IMR-90 (cell line): ENCODE measurements at regions not wholly inside any gene's neighbourhood (a gene's known extent, or its start where the extent isn't known, plus 50 kb on each side); places are given as distances from the start of the nearest gene placed in this dataset.

Experiments used
- ATAC-seq: fragments of 200-7000 bp; cut with Tn5 transposase; 2 replicates; pipeline ENCODE4 v1.9.1; 2020; ENCODE audit warnings: low read depth, mild to moderate bottlenecking, moderate library complexity
- BruUV-seq: library from RNA; stranded (reverse); fragments of 400-500 nt; replicated peaks from 2 replicates; lab custom pipeline; 2021; lab: Mats Ljungman, UMichigan
- CTCF ChIA-PET: fragments of 300-600 bp; formaldehyde crosslinking; extraction: SDS; loops from one replicate; lab custom pipeline; 2021; ENCODE audit warnings: antibody characterized with exemption; lab: Yijun Ruan, JAX
- POLR2A ChIA-PET: fragments of 300-600 bp; sonication (Branson Sonifier 250); formaldehyde crosslinking; loops from one replicate; lab custom pipeline; 2022; ENCODE audit warnings: antibody characterized with exemption; ENCODE audit not compliant: unreplicated experiment; lab: Charles Lee
- DNase-seq: peaks from one replicate; pipeline ENCODE4 v3.0.0; 2013
- H2AFZ ChIP-seq: replicated peaks from 2 replicates; pipeline ENCODE3; 2013; ENCODE audit warnings: low read length, mild to moderate bottlenecking; ENCODE audit not compliant: poor library complexity
- H2AK5ac ChIP-seq: 2 replicates; pipeline ENCODE4 v1.6.1; 2013; ENCODE audit warnings: low read depth, low read length, inconsistent platforms
- H2AK9ac ChIP-seq: replicated peaks from 2 replicates; pipeline ENCODE3; 2013; ENCODE audit warnings: mild to moderate bottlenecking, low read depth, low read length, moderate library complexity; ENCODE audit not compliant: poor library complexity
- H2BK120ac ChIP-seq: 2 replicates; pipeline ENCODE4 v1.6.1; 2013; ENCODE audit warnings: low read depth, low read length, inconsistent platforms
- H2BK15ac ChIP-seq: 3 replicates; pipeline ENCODE4 v1.6.1; 2013; ENCODE audit warnings: low read depth, low read length, inconsistent platforms
- H2BK20ac ChIP-seq: 2 replicates; pipeline ENCODE4 v1.6.1; 2013; ENCODE audit warnings: low read depth, mild to moderate bottlenecking, inconsistent platforms, low read length, moderate library complexity
- H2BK5ac ChIP-seq: 2 replicates; pipeline ENCODE4 v1.6.1; 2013; ENCODE audit warnings: mild to moderate bottlenecking, low read depth, low read length, inconsistent platforms; ENCODE audit not compliant: poor library complexity, severe bottlenecking
- H3K14ac ChIP-seq: replicated peaks from 2 replicates; pipeline ENCODE4 v1.6.1; 2013; ENCODE audit warnings: low read depth, low read length, inconsistent platforms
- H3K18ac ChIP-seq: 2 replicates; pipeline ENCODE4 v1.6.1; 2013; ENCODE audit warnings: low read depth, low read length, control low read depth
- H3K23ac ChIP-seq: 2 replicates; pipeline ENCODE4 v1.6.1; 2013; ENCODE audit warnings: low read depth, low read length, inconsistent platforms
- H3K27ac ChIP-seq: 2 replicates; pipeline ENCODE4 v1.5.1; 2013; ENCODE audit warnings: mild to moderate bottlenecking, control low read depth, low read length; ENCODE audit not compliant: insufficient read depth
- H3K27me3 ChIP-seq: 2 replicates; pipeline ENCODE4 v1.6.1; 2013; ENCODE audit warnings: low read length; ENCODE audit not compliant: control insufficient read depth, insufficient read depth
- H3K36me3 ChIP-seq: 2 replicates; pipeline ENCODE4 v1.6.1; 2013; ENCODE audit warnings: low read length, mixed read lengths; ENCODE audit not compliant: control insufficient read depth, insufficient read depth
- H3K4ac ChIP-seq: 2 replicates; pipeline ENCODE4 v1.6.1; 2013; ENCODE audit warnings: low read depth, low read length, inconsistent platforms
- H3K4me1 ChIP-seq: 2 replicates; pipeline ENCODE4 v1.6.1; 2013; ENCODE audit warnings: low read length, mixed read lengths; ENCODE audit not compliant: control insufficient read depth, insufficient read depth
- H3K4me2 ChIP-seq: 2 replicates; pipeline ENCODE4 v1.6.1; 2013; ENCODE audit warnings: low read depth, mild to moderate bottlenecking, control low read depth, low read length, moderate library complexity
- H3K4me3 ChIP-seq: 2 replicates; pipeline ENCODE4 v1.5.1; 2013; ENCODE audit warnings: low read depth, mild to moderate bottlenecking, control low read depth, low read length, moderate library complexity; ENCODE audit not compliant: insufficient read depth
- H3K56ac ChIP-seq: 2 replicates; pipeline ENCODE4 v1.6.1; 2013; ENCODE audit warnings: low read length, inconsistent platforms; ENCODE audit not compliant: insufficient read depth; ENCODE audit errors: extremely low read depth
- H3K79me1 ChIP-seq, 2 experiments: 2 replicates each; pipeline ENCODE4 v1.6.1; 2013; ENCODE audit warnings: low read length in 2 of 2, inconsistent platforms in 1 of 2, low read depth in 1 of 2
- H3K9ac ChIP-seq: 2 replicates; pipeline ENCODE4 v1.6.1; 2013; ENCODE audit warnings: low read depth, low read length, control low read depth
- H3K9me1 ChIP-seq: 2 replicates; pipeline ENCODE4 v1.6.1; 2013; ENCODE audit warnings: low read length, inconsistent platforms; ENCODE audit not compliant: insufficient read depth
- H3K9me3 ChIP-seq: 2 replicates; pipeline ENCODE4 v1.6.1; 2013; ENCODE audit warnings: low read length; ENCODE audit not compliant: control insufficient read depth, insufficient read depth
- H4K20me1 ChIP-seq: 2 replicates; pipeline ENCODE4 v1.6.1; 2013; ENCODE audit warnings: low read length, inconsistent platforms; ENCODE audit not compliant: insufficient read depth
- H4K5ac ChIP-seq: 2 replicates; pipeline ENCODE4 v1.6.1; 2013; ENCODE audit warnings: mild to moderate bottlenecking, low read depth, low read length, control low read depth
- H4K8ac ChIP-seq, 2 experiments: 2 replicates each; pipeline ENCODE4 v1.6.1; 2013; ENCODE audit warnings: low read depth in 2 of 2, low read length in 2 of 2, control low read depth in 1 of 2, inconsistent platforms in 1 of 2
- H4K91ac ChIP-seq: 2 replicates; pipeline ENCODE4 v1.6.1; 2013; ENCODE audit warnings: low read depth, low read length, inconsistent platforms; ENCODE audit not compliant: insufficient read depth
- BHLHE40 ChIP-seq: fragments of 150-350 bp; IDR thresholded peaks from 2 replicates; pipeline ENCODE4 v1.6.1; 2016; ENCODE audit warnings: mild to moderate bottlenecking, low read depth, low read length
- CEBPB ChIP-seq: IDR thresholded peaks from 2 replicates; pipeline ENCODE4 v1.6.1; 2012; ENCODE audit warnings: low read depth, low read length, improper control_type of control experiment
- ELK1 ChIP-seq: fragments of 150-350 bp; IDR thresholded peaks from 2 replicates; pipeline ENCODE4 v1.6.1; 2016; ENCODE audit warnings: low read depth, mild to moderate bottlenecking, low read length, moderate library complexity, borderline replicate concordance
- FOS ChIP-seq: fragments of 150-350 bp; IDR thresholded peaks from 2 replicates; pipeline ENCODE4 v1.6.1; 2016; ENCODE audit warnings: low read depth, low read length
- MAFK ChIP-seq: IDR thresholded peaks from 2 replicates; pipeline ENCODE4 v1.6.1; 2012; ENCODE audit warnings: low read depth, low read length, improper control_type of control experiment
- MAZ ChIP-seq: IDR thresholded peaks from 2 replicates; pipeline ENCODE4 v1.6.1; 2012; ENCODE audit warnings: low read depth, mild to moderate bottlenecking, low read length, improper control_type of control experiment, moderate library complexity, borderline replicate concordance
- NFE2L2 ChIP-seq: fragments of 150-350 bp; IDR thresholded peaks from 2 replicates; pipeline ENCODE4 v1.6.1; 2016; ENCODE audit warnings: low read depth, mild to moderate bottlenecking, low read length
- WGBS, 2 experiments: methylation state at CpG; one replicate each; pipeline versions ENCODE4 v1.1.5 to v1.1.7; 2013; ENCODE audit warnings: missing lambda C conversion rate in 2 of 2; ENCODE audit not compliant: insufficient read length in 1 of 2; ENCODE audit errors: extremely low coverage in 2 of 2; 5-methylcytosine and 5-hydroxymethylcytosine counted together
- dilution Hi-C: fragments of 300-500 bp; cut with HindIII; formaldehyde crosslinking; loops from one replicate; pipeline ENCODE4 v1.14.3; 2018; ENCODE audit warnings: low sequenced_read_pairs; ENCODE audit not compliant: unreplicated experiment
- in situ Hi-C: fragments of 300-500 bp; cut with MboI; formaldehyde crosslinking; loops from 3 replicates; pipeline ENCODE4 v1.14.3; 2019; ENCODE audit warnings: low sequenced_read_pairs, inconsistent platforms, mixed read lengths
- intact Hi-C: fragments of 100-400 bp; cut with micrococcal nuclease; formaldehyde crosslinking; loops from 2 replicates; pipeline ENCODE4 v1.10.0; 2022

GRCh38 chr9:82152181-82152580, 163.6 kb downstream of the SPATA31D1 start:
- no peaks in the 10 kb centered on the region for H3K79me1 ChIP-seq
- H3K4ac ChIP-seq, result no peak overlapping the region
- in situ Hi-C loops, result no loop called here
- H2BK120ac ChIP-seq, result no peak overlapping the region
- H3K9me3 ChIP-seq, result no peaks in the 10 kb centered on the region
- no peaks in the 10 kb centered on the region for H3K27me3 ChIP-seq
- intact Hi-C loops, result loop anchor here (10.0 kb wide), 1 partner anchor 453 kb away; no protein-coding TSS in a partner anchor
- H2BK20ac ChIP-seq, result no peak overlapping the region
- H3K27ac ChIP-seq, result no peak overlapping the region
- H4K5ac ChIP-seq, result no peak overlapping the region
- ChIA-PET POLR2A (no interaction called here), CTCF (no interaction called here)
- H2BK15ac ChIP-seq, result no peak overlapping the region
- H3K9me1 ChIP-seq, result 0 out of 2 replicates have a peak, but pooled peaks cover 2% of the 10 kb centered on the region
- TF ChIP-seq NFE2L2 (no peak), ELK1 (no peak), MAZ (no peak), MAFK (no peak), FOS (peak; percentile 58), CEBPB (no peak), BHLHE40 (no peak)
- H3K4me2 ChIP-seq, result peak overlapping the region; percentile 13; the same call in 1 of the 2 replicates
- BruUV-seq, result no TSS peak
- no CpG with 5 or more reads among the region's 1 CpG for WGBS, 2 experiments
- no peak overlapping the region for H2BK5ac ChIP-seq
- H3K36me3 ChIP-seq, result no peaks in the 10 kb centered on the region
- H3K14ac ChIP-seq, result peak overlapping the region; percentile 24; the same call in 1 of the 2 replicates
- ATAC-seq (peak; percentile 64), DNase-seq (peak; percentile 84)
- H4K20me1 ChIP-seq, result no peaks in the 10 kb centered on the region
- H4K8ac ChIP-seq, result no peak overlapping the region
- peak overlapping the region; percentile 12; the same call in 1 of the 2 replicates for H3K18ac ChIP-seq
- H3K56ac ChIP-seq, result no peak overlapping the region
- no peak overlapping the region for H2AFZ ChIP-seq
- peaks cover 6% of the 10 kb centered on the region for H3K4me1 ChIP-seq
- no peak overlapping the region for H4K91ac ChIP-seq
- H3K4me3 ChIP-seq, result no peak overlapping the region
- no peak overlapping the region for H2AK5ac ChIP-seq
- H3K9ac ChIP-seq, result no peak overlapping the region
- no peak overlapping the region for H2AK9ac ChIP-seq
- H3K23ac ChIP-seq, result no peak overlapping the region
- dilution Hi-C loops, result no loop called here
